Frontal cortex (tissue), 3 donors: ENCODE measurements at regions not wholly inside any gene's neighbourhood (a gene's known extent, or its start where the extent isn't known, plus 50 kb on each side); places are given as distances from the start of the nearest gene placed in this dataset.

Source experiments
- DNase-seq, 2 donors: peaks; one replicate each; pipeline ENCODE4 v3.0.0; 2012; ENCODE audit warnings: low spot score in 2 of 2
- FAIRE-seq: peaks from 2 replicates; lab custom pipeline; 2012; peaks lifted over from hg19 to GRCh38; lab: Jason Lieb, UNC
- donor health status: control.
- donor health status: control.
- donor health status: control.

- DNase-seq, result no peak
- no peak for FAIRE-seq
These were observed 121.9 kb upstream of the JUN start for GRCh38 chr1:58905628-58906221.

GRCh38 chr1:58907398-58907797, 123.6 kb upstream of the JUN start:
- no peak for DNase-seq
- no peak for FAIRE-seq

- FAIRE-seq, result no peak
These were observed 125.0 kb upstream of the JUN start for GRCh38 chr1:58908561-58909560.

GRCh38 chr1:58909914-58910681, 126.3 kb upstream of the JUN start:
- FAIRE-seq (no peak), DNase-seq (no peak)

More at GRCh38 chr1:58908561-58909560, 125.0 kb upstream of the JUN start:
- DNase-seq, result no peak

GRCh38 chr1:58911841-58912499, 128.1 kb upstream of the JUN start:
- FAIRE-seq (no peak), DNase-seq (no peak)

GRCh38 chr1:58914925-58915324, 131.1 kb upstream of the JUN start:
- FAIRE-seq (no peak), DNase-seq (no peak)

GRCh38 chr1:58917436-58917835, 133.6 kb upstream of the JUN start:
- no peak for DNase-seq
- FAIRE-seq, result no peak

- DNase-seq, result no peak
- FAIRE-seq, result no peak
These were observed 135.5 kb upstream of the JUN start for GRCh38 chr1:58919226-58919958.

GRCh38 chr1:58919959-58920321, 136.1 kb upstream of the JUN start:
- DNase-seq (no peak), FAIRE-seq (no peak)

- no peak for DNase-seq
- FAIRE-seq, result no peak
These were observed 137.5 kb upstream of the JUN start for GRCh38 chr1:58921342-58921741.

GRCh38 chr1:58921751-58922150, 137.9 kb upstream of the JUN start:
- DNase-seq, result no peak
- FAIRE-seq, result no peak

- DNase-seq (no peak), FAIRE-seq (no peak)
These were observed 138.6 kb upstream of the JUN start for GRCh38 chr1:58922302-58923089.

GRCh38 chr1:58923090-58923470, 139.2 kb upstream of the JUN start:
- FAIRE-seq (no peak), DNase-seq (no peak)

GRCh38 chr1:58924016-58924565, 140.2 kb upstream of the JUN start:
- no peak for FAIRE-seq

GRCh38 chr1:58924821-58925220, 141.0 kb upstream of the JUN start:
- DNase-seq, result no peak
- FAIRE-seq, result no peak

More at GRCh38 chr1:58924016-58924565, 140.2 kb upstream of the JUN start:
- DNase-seq, result no peak

GRCh38 chr1:58925247-58925646, 141.4 kb upstream of the JUN start:
- FAIRE-seq, result no peak
- no peak for DNase-seq

- FAIRE-seq (no peak), DNase-seq (no peak)
These were observed 142.3 kb upstream of the JUN start for GRCh38 chr1:58926152-58926551.

- DNase-seq, result no peak
- no peak for FAIRE-seq
These were observed 143.3 kb upstream of the JUN start for GRCh38 chr1:58927041-58927721.
